GM12878 (cell line): ENCODE measurements at regions not wholly inside any gene's neighbourhood (a gene's known extent, or its start where the extent isn't known, plus 50 kb on each side); places are given as distances from the start of the nearest gene placed in this dataset.
A peak's percentile ranks its signal among the peaks of the same experiment; 100 is the strongest.

Source experiments
- ATF7 ChIP-seq: fragments of 450-650 bp; IDR thresholded peaks from 2 replicates; pipeline ENCODE4 v1.6.1; 2016; ENCODE audit warnings: low read depth, mild to moderate bottlenecking
- BCL11A ChIP-seq: IDR thresholded peaks from 2 replicates; pipeline ENCODE4 v1.6.1; 2011; ENCODE audit warnings: low read depth, low read length
- CEBPZ ChIP-seq: fragments of 150-350 bp; IDR thresholded peaks from 2 replicates; pipeline ENCODE4 v1.6.1; 2016; ENCODE audit warnings: low read depth, low read length
- EGR1 ChIP-seq, 2 experiments: IDR thresholded peaks; 1 replicate in 1 of 2; 2 replicates in 1 of 2; pipeline ENCODE4 v1.6.1; 2011 to 2012; ENCODE audit warnings: low read depth in 2 of 2, low read length in 2 of 2, borderline replicate concordance in 1 of 2, mild to moderate bottlenecking in 1 of 2, moderate library complexity in 1 of 2
- IKZF2 ChIP-seq, 2 experiments: fragments of 450-650 bp; IDR thresholded peaks; 2 replicates each; pipeline ENCODE4 v1.6.1; 2017; ENCODE audit warnings: mild to moderate bottlenecking in 2 of 2, moderate library complexity in 2 of 2
- MAX ChIP-seq: IDR thresholded peaks from 2 replicates; pipeline ENCODE4 v1.6.1; 2012; ENCODE audit warnings: low read depth, low read length, improper control_type of control experiment
- MLLT1 ChIP-seq: fragments of 450-650 bp; IDR thresholded peaks from 2 replicates; pipeline ENCODE4 v1.6.1; 2016; ENCODE audit warnings: mild to moderate bottlenecking
- NFIC ChIP-seq: IDR thresholded peaks from 2 replicates; pipeline ENCODE4 v1.6.1; 2012; ENCODE audit warnings: low read depth, mild to moderate bottlenecking, inconsistent platforms, low read length, moderate library complexity
- PAX8 ChIP-seq: fragments of 450-650 bp; IDR thresholded peaks from 2 replicates; pipeline ENCODE4 v1.6.1; 2017; ENCODE audit warnings: mild to moderate bottlenecking, moderate library complexity
- PKNOX1 ChIP-seq: fragments of 450-650 bp; IDR thresholded peaks from 2 replicates; pipeline ENCODE4 v1.6.1; 2016; ENCODE audit warnings: mild to moderate bottlenecking
- PML ChIP-seq: IDR thresholded peaks from 2 replicates; pipeline ENCODE4 v1.6.1; 2012; ENCODE audit warnings: low read length, inconsistent platforms
- POLR2A ChIP-seq: IDR thresholded peaks from 2 replicates; pipeline ENCODE4 v1.6.1; 2011; ENCODE audit warnings: low read depth, mild to moderate bottlenecking, low read length
- SIX5 ChIP-seq: IDR thresholded peaks from 2 replicates; pipeline ENCODE4 v1.6.1; 2011; ENCODE audit warnings: mild to moderate bottlenecking, low read depth, low read length, moderate library complexity; ENCODE audit not compliant: severe bottlenecking
- YY1 ChIP-seq: IDR thresholded peaks from 2 replicates; pipeline ENCODE4 v1.6.1; 2011; ENCODE audit warnings: low read depth, mild to moderate bottlenecking, low read length
- ZBTB40 ChIP-seq: fragments of 450-650 bp; IDR thresholded peaks from 2 replicates; pipeline ENCODE4 v1.6.1; 2016; ENCODE audit warnings: mild to moderate bottlenecking, moderate library complexity, borderline replicate concordance
- ZNF592 ChIP-seq: fragments of 450-650 bp; IDR thresholded peaks from 2 replicates; pipeline ENCODE4 v1.6.1; 2017; ENCODE audit warnings: mild to moderate bottlenecking, moderate library complexity
- ZSCAN29 ChIP-seq: fragments of 450-650 bp; IDR thresholded peaks from 2 replicates; pipeline ENCODE4 v1.6.1; 2017; ENCODE audit warnings: mild to moderate bottlenecking, moderate library complexity

- no peak for TF ChIP-seq PKNOX1
- TF ChIP-seq ZSCAN29 = no peak
- no peak; the same call in 1 of the 2 replicates for TF ChIP-seq MAX
- TF ChIP-seq MLLT1 = peak; percentile 58; the same call in 1 of the 2 replicates
- no peak for TF ChIP-seq BCL11A
- TF ChIP-seq CEBPZ = no peak
- peak; percentile 43; the same call in 1 of the 2 replicates for TF ChIP-seq YY1
- TF ChIP-seq SIX5 = peak; percentile 79
- TF ChIP-seq NFIC = no peak
- no peak for TF ChIP-seq EGR1 (IDR thresholded peaks at IDR 0.05; ENCODE audit: borderline replicate concordance in 1 of 2, low read depth in 2 of 2, low read length in 2 of 2)
- TF ChIP-seq ZBTB40 = peak; percentile 50; the same call in 1 of the 2 replicates
- no peak for TF ChIP-seq ATF7
- peak; percentile 51 to 62; a peak in 2 of 4 replicates for TF ChIP-seq IKZF2 (IDR thresholded peaks at IDR 0.05)
- no peak for TF ChIP-seq ZNF592
- TF ChIP-seq PML = no peak
- no peak for TF ChIP-seq POLR2A
- TF ChIP-seq PAX8 = no peak
Measured at GRCh38 chr1:234676103-234676594, 66.2 kb upstream of the IRF2BP2 start (continued).
